HG03135 (cell line): ENCODE measurements at regions not wholly inside any gene's neighbourhood (a gene's known extent, or its start where the extent isn't known, plus 50 kb on each side); places are given as distances from the start of the nearest gene placed in this dataset.
"Not testable (repeated sequence)": the region's sequence is repeated elsewhere in the genome, so short reads cannot be mapped to it uniquely, and the experiment has no call there.

Source experiments
- ATAC-seq: cut with Tn5 transposase; IDR thresholded peaks from one replicate; pipeline ENCODE4 v1.9.1; 2021; ENCODE audit warnings: mild to moderate bottlenecking, moderate library complexity; ENCODE audit not compliant: unreplicated experiment

DNA sequence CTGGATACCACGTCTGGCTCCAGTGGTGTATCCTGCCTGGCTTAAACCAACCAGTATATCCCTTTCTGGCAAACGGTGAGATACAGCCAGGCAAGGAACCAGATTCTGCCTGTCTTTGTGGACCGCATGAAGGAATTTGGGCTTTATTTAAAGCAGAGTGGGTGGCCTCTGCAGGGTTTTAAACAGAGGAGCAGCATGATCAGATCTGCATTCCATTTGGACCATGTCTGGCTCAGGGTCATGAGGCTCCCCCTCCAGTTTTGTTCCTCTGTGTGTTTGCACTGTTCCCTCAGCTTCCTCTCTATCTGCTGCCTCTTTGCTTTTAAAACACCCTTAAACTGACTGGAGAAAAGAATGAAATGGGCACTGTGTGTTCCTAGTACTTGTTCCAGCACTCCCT is 195.0 kb downstream of the GIPC2 start:
- no peak for ATAC-seq

DNA sequence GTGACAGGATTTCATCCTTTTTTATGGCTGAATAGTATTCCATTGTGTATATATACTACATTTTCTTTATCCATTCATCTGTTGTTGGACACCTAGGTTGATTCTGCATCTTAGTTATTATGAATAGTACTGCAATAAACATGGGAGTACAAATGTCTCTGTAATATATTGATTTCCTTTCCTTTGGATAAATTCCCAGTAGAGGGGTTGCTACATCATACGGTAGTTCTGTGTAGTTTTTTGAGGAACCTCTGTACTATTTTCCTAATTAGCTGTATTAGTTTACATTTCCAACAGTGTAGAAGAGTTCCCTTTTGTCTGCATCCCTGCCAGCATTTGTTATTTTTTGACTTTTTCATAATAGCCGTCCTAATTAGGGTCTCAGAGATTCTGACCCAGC is 201.3 kb downstream of the GIPC2 start:
- ATAC-seq, result no peak

DNA sequence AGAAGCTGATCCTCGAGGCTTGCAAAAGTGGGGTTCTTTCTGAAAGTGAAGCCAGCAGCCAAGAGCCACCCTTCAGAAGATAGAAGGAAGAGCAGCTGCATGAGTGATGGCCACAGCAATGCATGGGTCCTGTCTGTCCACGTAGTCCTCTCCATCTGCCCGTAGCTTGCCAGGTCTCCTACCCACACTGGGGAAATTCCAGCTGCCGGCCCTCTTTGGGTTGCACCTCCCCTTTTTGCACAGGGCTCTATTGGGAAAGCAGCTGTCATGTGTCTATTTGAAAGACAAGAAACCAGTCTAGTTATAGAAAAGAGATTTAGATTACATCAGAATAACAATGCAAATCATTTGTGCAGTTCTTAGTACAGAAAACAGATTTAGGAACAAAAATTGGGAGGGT is 204.4 kb downstream of the GIPC2 start:
- ATAC-seq, result no peak

DNA sequence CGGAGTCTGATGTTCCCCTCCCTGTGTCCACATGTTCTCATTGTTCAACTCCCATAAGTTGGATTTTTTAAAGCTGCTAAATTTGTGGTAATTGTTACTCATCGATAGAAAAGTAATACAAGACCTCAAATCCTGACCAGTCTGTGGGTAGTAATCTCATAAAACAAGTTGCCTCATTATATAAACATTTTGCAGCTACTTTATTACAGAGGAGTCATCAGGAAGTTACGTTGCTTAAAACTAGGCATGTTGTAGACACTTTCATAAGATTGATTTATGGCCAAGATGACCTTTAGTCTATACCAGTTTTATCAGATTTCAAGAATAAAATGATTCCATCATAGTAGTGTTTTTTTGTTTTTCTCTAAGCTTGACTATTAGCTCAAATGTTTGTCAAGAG is 208.8 kb downstream of the GIPC2 start:
- no peak for ATAC-seq

DNA sequence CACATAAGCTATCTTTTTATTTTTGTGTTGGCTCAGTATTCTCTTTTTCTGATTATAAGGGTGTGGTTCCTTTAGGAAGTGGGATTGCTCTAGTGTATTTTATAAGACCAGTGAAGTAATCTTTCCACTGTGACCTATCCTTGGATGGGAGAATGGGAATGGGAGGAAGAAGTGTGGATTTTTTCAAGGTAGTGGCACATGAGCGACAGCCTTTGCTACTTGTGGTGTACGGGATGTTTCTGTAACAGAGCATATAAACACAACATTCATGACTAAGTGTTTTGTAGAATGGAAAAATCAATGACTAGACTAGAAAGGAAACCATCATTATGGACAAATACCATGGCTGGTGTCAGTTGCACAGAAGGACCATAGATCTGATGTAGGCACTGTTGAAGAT is 209.6 kb downstream of the GIPC2 start:
- ATAC-seq, result no peak

DNA sequence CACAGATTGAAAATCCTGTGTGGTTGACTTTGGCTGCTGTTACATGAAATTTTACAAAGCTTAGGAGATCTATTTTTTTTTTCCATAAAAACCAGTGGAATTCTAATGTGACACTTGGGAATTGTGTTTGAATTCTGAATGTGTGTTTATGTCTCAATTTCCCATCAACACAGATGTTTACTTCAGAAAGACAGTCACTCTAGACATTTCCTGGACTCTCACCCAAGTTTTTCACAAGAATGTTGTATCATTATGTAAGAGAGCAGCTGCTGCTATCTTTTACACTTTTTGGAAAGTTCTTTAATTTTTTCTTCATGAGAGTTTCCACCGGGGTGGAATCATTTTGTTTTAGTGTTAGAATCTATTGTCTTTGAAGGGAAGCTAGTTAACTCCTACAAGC is 210.1 kb downstream of the GIPC2 start:
- ATAC-seq, result no peak

DNA sequence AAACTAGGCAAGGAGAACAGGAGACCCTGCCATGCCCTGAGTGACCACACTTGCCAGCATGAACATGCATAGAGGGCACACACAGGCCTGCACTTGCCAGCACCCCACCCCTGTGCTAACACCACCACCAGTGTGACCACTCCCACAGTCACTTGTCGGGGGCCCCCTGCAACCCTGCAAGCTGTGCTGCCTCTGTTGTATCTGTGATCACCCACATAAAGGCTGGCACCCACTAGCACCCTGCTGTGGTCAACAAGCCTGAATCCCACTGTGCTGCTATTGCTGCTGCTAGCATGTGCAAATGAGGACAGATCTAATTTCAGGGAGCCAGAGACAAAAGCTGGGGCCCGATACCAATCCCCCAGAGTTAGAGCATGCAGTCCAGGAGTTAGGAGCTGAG is 217.7 kb downstream of the GIPC2 start:
- ATAC-seq, result no peak

DNA sequence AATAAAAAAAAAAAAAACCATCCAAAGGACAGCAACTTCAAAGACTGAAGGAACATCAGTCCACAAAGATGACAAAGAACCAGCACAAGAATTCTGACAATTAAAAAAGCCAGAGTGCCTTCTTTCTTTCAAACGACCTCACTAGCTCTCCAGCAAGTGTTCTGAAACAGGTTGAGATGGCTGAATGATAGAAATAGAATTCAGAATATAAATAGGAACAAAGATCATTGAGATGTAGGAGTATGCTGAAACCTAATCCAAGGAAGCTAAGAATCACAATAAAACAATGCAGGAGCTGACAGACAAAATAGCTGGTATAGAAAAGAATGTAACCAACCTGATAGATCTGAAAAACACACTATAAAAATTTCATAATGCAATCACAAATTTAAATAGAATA is 218.2 kb downstream of the GIPC2 start:
- ATAC-seq, result no peak

DNA sequence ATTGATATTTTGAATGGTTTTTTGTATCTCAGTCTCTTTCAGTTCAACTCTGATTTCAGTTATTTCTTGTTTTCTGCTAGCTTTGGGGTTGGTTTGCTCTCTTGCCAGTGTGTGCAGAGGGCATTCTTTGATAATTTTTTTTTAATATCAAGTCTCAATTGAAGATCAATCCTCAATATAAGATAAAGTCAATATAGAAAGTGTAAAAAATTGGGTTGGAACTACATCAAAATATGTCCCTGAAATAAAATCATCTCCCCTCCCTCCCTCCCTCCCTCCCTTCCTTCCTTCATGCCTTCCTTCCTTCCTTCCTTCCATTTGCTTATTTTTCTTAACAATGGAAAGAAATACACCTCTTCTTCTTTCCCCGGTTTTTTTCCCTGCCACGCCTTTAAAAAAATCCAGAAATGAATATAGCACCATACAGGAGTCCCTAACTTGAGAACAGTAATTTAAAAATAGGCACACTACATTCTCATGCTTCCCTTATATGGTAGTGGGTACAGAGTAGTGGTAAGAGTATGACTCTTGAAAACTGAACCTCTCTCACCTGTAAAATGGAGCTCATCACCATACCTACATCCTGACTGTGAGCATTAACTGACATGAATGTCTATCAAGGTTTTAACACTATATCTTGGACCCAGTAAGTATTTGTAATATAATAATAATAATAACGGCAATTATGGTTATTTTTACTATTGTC is 221.9 kb downstream of the GIPC2 start:
- no peak for ATAC-seq

DNA sequence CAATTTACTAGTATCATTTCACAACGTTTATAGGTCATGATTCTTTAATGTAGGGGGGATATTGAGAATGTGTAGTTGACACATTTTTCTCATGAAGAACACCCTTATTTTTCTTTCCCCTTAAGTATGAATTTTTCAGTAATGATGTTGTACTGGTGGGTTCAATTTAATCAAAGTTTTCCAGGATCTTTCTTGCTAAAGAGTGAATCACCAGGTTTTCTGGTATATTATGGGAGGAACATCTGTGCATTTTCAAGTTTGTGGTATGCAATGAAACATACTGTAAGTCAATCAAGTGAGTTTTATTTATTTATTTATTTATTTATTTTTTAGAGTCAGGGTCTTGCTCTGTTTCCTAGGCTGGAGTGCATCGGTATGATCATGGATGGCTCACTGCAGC is 221.2 kb upstream of the PTGFR start:
- ATAC-seq, result no peak

DNA sequence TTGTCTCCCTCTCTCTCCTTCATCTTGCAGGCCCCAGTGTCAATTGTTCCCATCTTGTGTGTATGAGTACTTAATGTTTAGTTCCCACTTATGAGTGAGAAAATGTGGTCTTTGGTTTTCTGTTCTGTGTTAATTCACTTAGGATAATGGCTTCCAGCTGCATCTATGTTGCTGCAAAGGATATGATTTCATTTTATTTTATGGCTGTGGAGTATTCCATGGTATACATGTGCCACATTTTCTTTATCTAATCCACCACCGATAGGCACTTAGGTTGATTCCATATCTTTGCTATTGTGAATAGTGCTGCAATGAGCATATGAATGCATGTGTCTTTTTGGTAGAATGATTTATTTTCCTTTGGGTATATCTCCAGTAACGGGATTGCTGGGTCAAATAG is 219.4 kb upstream of the PTGFR start:
- ATAC-seq, result not testable (repeated sequence)

DNA sequence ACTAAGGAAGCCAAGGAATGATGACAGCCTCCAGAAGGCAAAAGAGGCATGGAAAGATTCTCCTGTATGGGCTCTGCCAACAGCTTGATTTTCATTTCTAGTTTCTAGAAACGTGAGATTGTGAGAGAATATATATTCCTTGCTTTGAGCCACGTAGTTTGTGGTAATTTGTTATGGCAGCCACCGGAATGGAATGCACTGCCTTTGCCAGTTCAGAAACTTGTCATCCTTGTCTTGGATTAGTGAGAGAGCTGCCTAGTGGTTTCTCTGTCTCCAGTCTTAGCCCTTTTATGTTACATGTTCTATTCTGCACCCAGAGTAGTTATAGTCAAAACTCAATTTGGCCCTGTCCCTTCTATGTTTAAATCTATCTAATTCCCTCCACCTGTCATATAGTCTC is 216.0 kb upstream of the PTGFR start:
- ATAC-seq, result no peak

DNA sequence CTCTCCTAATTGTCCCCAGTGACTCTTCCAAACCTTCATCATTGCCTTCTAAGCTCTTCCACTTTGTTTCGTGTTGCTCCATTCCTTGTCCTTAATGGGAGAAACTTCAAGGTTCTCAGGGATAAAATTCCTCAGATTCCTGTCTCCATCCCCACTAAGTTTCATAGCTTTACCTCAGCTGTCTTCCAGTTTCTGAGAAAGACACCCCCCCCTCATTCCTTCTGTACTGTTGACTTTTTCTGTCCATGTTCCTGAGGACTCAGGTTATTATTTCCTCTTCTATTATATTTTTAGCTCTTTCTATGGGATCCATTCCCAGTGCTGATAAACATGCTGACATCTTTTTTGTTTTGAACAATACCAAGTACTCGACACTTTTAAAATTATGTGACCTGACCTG is 215.3 kb upstream of the PTGFR start:
- no peak for ATAC-seq

DNA sequence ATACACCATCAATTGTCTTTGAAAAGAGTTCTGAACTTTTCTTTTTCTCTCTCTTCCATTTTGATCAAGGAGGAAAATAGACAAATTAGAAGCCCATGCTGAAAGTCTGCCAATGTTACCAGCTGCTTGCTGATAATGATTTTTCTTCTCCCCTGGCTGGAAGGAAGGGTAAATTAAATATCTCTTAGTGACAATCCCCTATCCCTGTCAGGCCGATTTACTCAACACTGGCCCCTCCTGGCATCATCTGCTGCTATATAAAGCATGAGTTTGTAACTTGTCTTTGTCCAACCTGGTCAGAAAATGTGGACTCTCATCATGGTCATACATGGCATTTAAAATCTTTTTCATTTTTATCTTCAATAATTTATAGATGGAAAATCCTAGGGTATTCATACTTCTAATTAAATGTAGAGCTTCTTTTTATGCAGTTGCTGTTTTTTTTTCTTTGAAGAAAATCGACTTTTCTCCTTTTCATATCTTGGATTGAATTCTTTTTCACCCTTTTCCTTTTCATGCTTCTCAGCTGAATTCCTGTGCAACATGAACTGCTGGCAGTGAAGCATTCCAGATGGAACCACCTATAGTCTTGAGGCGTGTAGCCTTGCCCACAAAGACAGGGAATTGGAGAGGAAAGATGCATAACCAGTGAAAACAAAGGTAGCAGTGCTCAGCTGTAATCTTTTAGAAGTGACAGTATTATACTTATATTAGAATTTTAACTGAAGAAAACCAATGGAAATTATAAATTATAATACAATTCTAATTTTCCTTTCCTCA is 214.7 kb upstream of the PTGFR start:
- no peak for ATAC-seq

DNA sequence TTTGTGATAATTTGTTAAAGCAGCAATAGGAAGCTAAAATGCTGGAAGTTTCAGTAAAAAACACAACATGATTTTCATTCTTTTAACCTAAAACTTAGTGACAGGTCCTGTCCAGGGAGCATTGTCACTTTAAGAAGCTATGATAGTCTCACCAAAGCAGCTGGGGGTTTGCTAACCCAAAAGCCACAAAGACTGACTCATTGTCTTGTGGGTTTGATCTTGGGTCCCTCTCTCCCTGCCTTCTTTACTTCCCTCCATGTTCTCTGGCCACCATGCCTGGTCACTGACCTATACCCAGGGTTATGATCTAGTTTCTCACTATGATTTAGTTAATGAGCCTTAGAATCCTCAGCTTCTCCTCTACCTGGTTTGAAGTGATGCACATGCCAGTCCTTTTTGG is 213.5 kb upstream of the PTGFR start:
- ATAC-seq, result peak; percentile 61

DNA sequence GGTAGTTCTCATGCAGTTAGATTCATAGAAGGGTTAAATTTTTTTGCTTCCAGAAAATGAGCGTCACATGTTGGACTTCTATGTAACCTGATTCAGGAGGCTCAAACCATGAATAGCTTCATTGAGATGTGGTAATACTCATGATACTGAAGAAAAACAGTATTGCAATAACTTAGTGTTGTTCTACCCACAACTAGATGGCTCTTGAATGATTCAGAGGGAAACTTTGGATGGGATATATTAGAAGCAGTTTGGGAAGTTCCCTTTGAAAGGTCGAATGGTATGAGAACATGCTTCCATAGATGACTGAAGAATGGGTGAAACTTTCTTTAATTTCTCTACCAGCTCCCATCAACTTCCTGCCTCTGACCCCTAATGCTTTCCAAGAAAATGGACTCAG is 211.7 kb upstream of the PTGFR start:
- no peak for ATAC-seq

DNA sequence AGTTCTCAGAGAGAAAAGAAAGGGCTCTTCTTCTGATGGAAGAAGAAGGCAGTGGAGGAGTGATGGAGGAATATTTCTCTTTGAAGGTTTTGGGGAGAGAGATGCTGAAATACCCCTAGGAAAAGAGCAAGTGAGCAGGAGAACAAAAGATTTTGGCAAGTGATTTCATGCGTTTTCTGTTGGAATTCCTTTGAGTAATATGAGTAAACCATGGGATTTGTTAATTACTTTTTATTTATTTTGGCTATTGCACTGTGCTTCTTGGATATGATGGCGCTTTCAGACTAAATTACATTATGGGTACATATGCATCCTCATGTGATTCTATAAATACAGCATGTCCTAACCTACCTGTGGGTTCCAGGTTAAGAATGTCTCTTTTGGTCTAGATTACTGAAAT is 210.1 kb upstream of the PTGFR start:
- ATAC-seq, result no peak

DNA sequence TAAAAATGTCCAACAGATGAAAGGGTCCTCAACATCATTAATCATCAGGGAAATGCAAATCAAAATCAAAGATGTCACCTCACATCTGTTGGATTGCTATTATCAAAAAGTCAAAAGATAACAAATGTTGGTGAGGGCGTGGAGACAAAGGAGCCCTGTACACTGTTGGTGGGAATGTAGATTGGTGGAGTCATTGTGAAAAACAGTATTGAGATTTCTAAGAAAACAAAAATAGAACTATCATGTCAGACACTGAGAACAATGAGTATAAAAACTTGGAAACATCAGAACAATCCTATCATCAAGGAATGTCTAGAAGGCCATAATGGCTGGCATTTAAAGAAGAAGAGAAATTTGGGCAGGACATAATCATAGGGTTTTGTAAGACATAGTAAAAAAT is 209.2 kb upstream of the PTGFR start:
- no peak for ATAC-seq

DNA sequence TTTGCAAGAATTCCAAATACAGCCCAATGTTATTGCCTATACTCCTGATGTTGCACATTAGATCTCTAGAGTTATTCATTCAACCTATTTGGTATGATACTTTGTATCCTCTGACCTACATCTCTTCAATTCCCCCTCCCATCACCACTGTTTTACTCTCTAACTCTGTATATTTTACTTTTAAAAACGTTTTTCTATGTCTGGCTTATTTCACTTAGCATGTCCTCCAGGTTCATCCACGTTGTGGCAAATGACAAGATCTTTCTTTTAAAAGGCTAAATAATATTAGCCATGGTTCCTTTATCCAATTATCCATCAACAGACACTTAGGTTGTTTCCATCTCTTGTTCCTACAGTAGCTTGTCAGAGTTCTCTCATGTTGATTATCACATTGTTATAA is 207.1 kb upstream of the PTGFR start:
- no peak for ATAC-seq

DNA sequence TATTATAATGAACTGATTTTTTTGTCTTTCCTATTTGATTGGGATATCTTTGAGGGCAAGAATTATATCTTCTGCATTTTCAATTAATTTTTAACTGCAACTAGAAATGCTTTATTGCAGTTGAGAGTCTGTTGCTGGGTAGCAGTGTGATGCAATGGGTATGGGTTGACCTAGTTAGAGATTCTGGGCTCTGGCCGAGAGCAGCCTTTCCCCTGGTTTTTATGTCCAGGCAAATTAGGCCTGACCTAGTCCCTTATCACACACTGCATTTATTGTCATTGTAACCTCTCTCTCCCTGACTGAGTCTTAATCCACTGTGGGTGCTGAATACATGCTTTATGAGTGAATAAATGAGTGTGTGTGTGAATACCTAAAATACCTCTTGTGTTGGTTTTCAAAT is 206.4 kb upstream of the PTGFR start:
- ATAC-seq, result no peak

DNA sequence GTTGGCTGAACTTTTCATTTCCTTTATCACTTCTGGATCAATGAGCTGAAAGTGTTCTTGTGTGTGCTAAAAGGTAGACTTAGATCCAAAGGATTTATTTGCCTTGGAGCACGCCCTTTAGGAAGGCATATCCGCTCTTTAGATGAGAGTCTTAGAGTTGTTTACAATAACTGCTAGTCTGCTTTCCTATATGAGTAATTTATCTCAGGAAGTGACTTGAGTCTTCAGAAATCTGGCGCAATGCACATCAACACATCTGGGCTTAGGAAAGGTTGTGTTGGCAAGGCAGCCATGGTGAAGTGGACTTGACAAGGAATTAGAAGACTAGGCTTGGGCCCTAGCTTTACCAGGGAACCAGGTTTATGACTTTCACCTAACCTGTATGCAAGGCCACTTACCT is 204.1 kb upstream of the PTGFR start:
- no peak for ATAC-seq

DNA sequence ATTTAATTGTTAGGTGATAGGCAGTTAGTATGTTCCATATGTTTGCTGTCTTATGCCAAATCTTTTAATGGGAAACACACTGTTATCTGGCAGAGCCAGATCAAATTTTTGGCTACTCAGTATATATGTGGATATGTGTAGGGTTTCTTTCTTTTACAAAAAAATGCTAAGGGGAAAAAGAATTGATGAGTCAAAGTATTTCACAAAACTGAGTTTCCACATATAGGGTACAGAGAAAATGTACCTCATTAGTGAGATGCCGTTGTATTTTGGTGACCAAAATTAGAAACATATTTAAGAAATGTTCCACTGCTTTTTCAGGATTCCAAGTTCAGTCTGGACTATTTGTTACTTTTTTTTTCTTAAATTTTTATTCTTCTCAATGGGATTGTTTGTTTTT is 201.2 kb upstream of the PTGFR start:
- no peak for ATAC-seq

DNA sequence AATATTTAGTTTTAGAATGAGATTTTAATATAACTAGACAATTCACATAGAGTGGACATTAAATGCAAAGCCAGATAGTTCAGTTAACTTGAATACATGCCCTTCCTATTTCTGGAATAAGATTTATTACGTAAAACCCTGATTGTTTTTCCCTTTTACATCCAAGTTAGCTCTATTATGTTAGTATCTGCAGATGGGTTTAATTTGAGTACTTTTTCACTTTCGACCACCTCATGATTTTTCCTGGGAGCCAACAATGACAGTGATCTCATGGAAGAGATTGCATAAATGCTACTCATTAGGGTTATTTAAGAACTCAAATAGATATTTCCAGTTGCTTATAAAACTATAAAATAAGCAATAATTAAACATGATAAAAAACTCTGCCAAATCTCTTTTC is 199.4 kb upstream of the PTGFR start:
- no peak for ATAC-seq
